Keratinocyte (primary cell): ENCODE measurements at regions not wholly inside any gene's neighbourhood (a gene's known extent, or its start where the extent isn't known, plus 50 kb on each side); places are given as distances from the start of the nearest gene placed in this dataset.

Experiments used
- DNase-seq: peaks from one replicate; pipeline ENCODE4 v3.0.0-alpha.2; 2011; ENCODE audit warnings: low read depth, missing footprints, low spot score
- FAIRE-seq: peaks from 2 replicates; lab custom pipeline; 2011; peaks lifted over from hg19 to GRCh38; lab: Jason Lieb, UNC
- H2AFZ ChIP-seq: 2 replicates; pipeline ENCODE4 v1.6.0; 2012; ENCODE audit warnings: low read length, control low read depth, inconsistent platforms; ENCODE audit not compliant: control insufficient read depth
- H3K27ac ChIP-seq: 2 replicates; pipeline ENCODE4 v1.5.1; 2011; ENCODE audit warnings: low read length; ENCODE audit not compliant: control insufficient read depth, insufficient read depth
- H3K27me3 ChIP-seq: 3 replicates; pipeline ENCODE4 v1.6.0; 2011; ENCODE audit warnings: low read length; ENCODE audit not compliant: control insufficient read depth, insufficient read depth; ENCODE audit errors: extremely low read depth
- H3K36me3 ChIP-seq, 2 experiments: 2 replicates in 1 of 2; 3 replicates in 1 of 2; pipeline ENCODE4 v1.5.1; 2011; ENCODE audit warnings: low read length in 2 of 2, mild to moderate bottlenecking in 1 of 2; ENCODE audit not compliant: control insufficient read depth in 2 of 2, insufficient read depth in 2 of 2; ENCODE audit errors: extremely low read depth in 1 of 2
- H3K4me1 ChIP-seq: 3 replicates; pipeline ENCODE4 v1.5.1; 2011; ENCODE audit warnings: low read length; ENCODE audit not compliant: control insufficient read depth, insufficient read depth; ENCODE audit errors: extremely low read depth
- H3K4me2 ChIP-seq: 3 replicates; pipeline ENCODE4 v1.6.0; 2011; ENCODE audit warnings: low read depth, low read length; ENCODE audit not compliant: control insufficient read depth, insufficient read depth; ENCODE audit errors: extremely low read depth
- H3K4me3 ChIP-seq, 3 experiments: fragments of 200-600 bp in 1 of 3; sonication (generic) in 1 of 3; 2 replicates in 2 of 3; 3 replicates in 1 of 3; pipeline ENCODE4 v1.5.1; 2011 to 2016; ENCODE audit warnings: low read length in 3 of 3, mild to moderate bottlenecking in 3 of 3, control low read depth in 2 of 3, inconsistent platforms in 1 of 3, low read depth in 1 of 3, mixed read lengths in 1 of 3, mixed run types in 1 of 3, moderate library complexity in 1 of 3; ENCODE audit not compliant: control insufficient read depth in 2 of 3, insufficient read depth in 2 of 3; ENCODE audit errors: extremely low read depth in 1 of 3
- H3K79me2 ChIP-seq: 2 replicates; pipeline ENCODE4 v1.6.0; 2012; ENCODE audit warnings: low read length; ENCODE audit not compliant: control insufficient read depth, insufficient read depth
- H3K9ac ChIP-seq: 3 replicates; pipeline ENCODE4 v1.6.0; 2011; ENCODE audit warnings: low read length; ENCODE audit not compliant: control insufficient read depth, insufficient read depth; ENCODE audit errors: extremely low read depth
- H3K9me1 ChIP-seq: 3 replicates; pipeline ENCODE4 v1.6.0; 2011; ENCODE audit warnings: low read length; ENCODE audit not compliant: control insufficient read depth, insufficient read depth; ENCODE audit errors: extremely low read depth
- H3K9me3 ChIP-seq: 2 replicates; pipeline ENCODE4 v1.5.1; 2012; ENCODE audit warnings: low read depth, low read length; ENCODE audit not compliant: control insufficient read depth
- H4K20me1 ChIP-seq: 3 replicates; pipeline ENCODE4 v1.6.0; 2011; ENCODE audit warnings: low read length; ENCODE audit not compliant: control insufficient read depth, insufficient read depth; ENCODE audit errors: extremely low read depth
- EZH2 ChIP-seq: IDR thresholded peaks from one replicate; pipeline ENCODE4 v1.6.1; 2012; ENCODE audit warnings: inconsistent platforms, mild to moderate bottlenecking, low read length, moderate library complexity
- dilution Hi-C: fragments of 300-500 bp; cut with MboI; formaldehyde crosslinking; loops from one replicate; pipeline ENCODE4 v1.7.0; 2020; ENCODE audit warnings: low sequenced_read_pairs; ENCODE audit not compliant: extremely low pct_ligation_motif_present
- TF ChIP-seq, protein P1 (sequence below), 3 experiments: IDR thresholded peaks in 1 of 3; conservative IDR thresholded peaks in 1 of 3; optimal IDR thresholded peaks in 1 of 3; 2 replicates in 2 of 3; 3 replicates in 1 of 3; pipeline versions ENCODE3 to v1.5.1; 2011; ENCODE audit warnings: low read length in 3 of 3, mild to moderate bottlenecking in 3 of 3, moderate library complexity in 2 of 3, control low read depth in 1 of 3, inconsistent platforms in 1 of 3; ENCODE audit not compliant: insufficient read depth in 2 of 3; ENCODE audit errors: extremely low read depth in 1 of 3

DNA sequence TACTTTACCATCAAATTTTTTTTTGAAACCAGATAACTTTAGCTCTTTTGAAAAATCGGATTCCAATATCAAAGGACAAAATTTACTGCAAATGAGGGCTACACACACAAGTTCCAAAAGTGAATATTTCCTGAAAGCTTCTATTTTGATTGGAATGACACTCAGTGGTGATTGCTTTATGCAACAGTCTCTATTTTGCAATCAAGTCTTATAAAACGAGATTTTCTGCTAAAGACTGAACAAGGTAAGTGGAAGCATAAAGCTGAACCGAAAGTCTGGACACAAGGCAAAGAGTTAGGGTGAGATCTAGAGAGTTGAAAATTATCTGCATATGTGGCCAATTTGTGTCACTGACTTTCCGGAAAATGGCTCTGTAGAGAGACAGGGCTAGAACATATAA is 145.0 kb upstream of the OSR1 start:
- Histone ChIP-seq H3K9ac (no peak overlapping the region), H3K27ac (no peak overlapping the region), H3K9me3 (no peaks in the 10 kb centered on the region), H3K9me1 (no peaks in the 10 kb centered on the region), H3K4me2 (no peak overlapping the region), H3K4me3 (no peak overlapping the region), H4K20me1 (no peaks in the 10 kb centered on the region), H3K36me3 (no peaks in the 10 kb centered on the region), H3K79me2 (no peaks in the 10 kb centered on the region), H3K4me1 (no peaks in the 10 kb centered on the region), H2AFZ (no peak overlapping the region), H3K27me3 (no peaks in the 10 kb centered on the region)
- no peak for TF ChIP-seq EZH2
- TF ChIP-seq, protein P1, sequence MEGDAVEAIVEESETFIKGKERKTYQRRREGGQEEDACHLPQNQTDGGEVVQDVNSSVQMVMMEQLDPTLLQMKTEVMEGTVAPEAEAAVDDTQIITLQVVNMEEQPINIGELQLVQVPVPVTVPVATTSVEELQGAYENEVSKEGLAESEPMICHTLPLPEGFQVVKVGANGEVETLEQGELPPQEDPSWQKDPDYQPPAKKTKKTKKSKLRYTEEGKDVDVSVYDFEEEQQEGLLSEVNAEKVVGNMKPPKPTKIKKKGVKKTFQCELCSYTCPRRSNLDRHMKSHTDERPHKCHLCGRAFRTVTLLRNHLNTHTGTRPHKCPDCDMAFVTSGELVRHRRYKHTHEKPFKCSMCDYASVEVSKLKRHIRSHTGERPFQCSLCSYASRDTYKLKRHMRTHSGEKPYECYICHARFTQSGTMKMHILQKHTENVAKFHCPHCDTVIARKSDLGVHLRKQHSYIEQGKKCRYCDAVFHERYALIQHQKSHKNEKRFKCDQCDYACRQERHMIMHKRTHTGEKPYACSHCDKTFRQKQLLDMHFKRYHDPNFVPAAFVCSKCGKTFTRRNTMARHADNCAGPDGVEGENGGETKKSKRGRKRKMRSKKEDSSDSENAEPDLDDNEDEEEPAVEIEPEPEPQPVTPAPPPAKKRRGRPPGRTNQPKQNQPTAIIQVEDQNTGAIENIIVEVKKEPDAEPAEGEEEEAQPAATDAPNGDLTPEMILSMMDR (optimal IDR thresholded peaks at IDR 0.05 in 1 of 3, IDR thresholded peaks at IDR 0.05 in 1 of 3, conservative IDR thresholded peaks at IDR 0.05 in 1 of 3; ENCODE audit: extremely low read depth in 1 of 3, insufficient read depth in 2 of 3, low read length in 3 of 3), result no peak
- FAIRE-seq, result no peak
- dilution Hi-C loops, result no loop called here
- DNase-seq, result no peak

DNA sequence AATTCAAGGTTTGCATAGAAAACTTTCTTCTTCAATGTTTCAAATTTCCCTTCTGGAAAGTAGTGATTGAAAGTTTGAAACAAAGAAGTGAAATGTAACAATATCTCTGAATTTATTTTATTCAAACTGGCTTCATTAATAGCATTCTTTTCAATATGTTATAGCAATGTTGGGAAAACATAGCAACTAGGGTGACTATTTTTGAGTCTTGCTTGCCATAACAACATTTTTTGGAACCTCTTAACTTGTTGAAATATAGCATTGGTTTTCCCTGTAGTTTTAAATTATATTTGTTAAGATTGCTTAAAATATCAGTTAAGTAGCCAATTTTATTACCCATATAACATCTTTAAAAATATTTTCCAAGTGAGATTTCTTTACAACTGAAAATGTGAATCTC is 141.7 kb upstream of the OSR1 start:
- no peaks in the 10 kb centered on the region for H3K4me1 ChIP-seq
- no peaks in the 10 kb centered on the region for H3K9me3 ChIP-seq
- no peaks in the 10 kb centered on the region for H3K9me1 ChIP-seq
- no peak for TF ChIP-seq EZH2
- TF ChIP-seq, protein P1 (optimal IDR thresholded peaks at IDR 0.05 in 1 of 3, IDR thresholded peaks at IDR 0.05 in 1 of 3, conservative IDR thresholded peaks at IDR 0.05 in 1 of 3; ENCODE audit: extremely low read depth in 1 of 3, insufficient read depth in 2 of 3, low read length in 3 of 3), result no peak
- dilution Hi-C loops, result no loop called here
- no peaks in the 10 kb centered on the region for H3K27me3 ChIP-seq
- H3K36me3 ChIP-seq, result no peaks in the 10 kb centered on the region
- H3K27ac ChIP-seq, result no peak overlapping the region
- FAIRE-seq (no peak), DNase-seq (no peak)
- H3K4me2 ChIP-seq, result no peak overlapping the region
- H3K79me2 ChIP-seq, result no peaks in the 10 kb centered on the region
- no peak overlapping the region for H3K4me3 ChIP-seq
- no peaks in the 10 kb centered on the region for H4K20me1 ChIP-seq
- no peak overlapping the region for H2AFZ ChIP-seq
- H3K9ac ChIP-seq, result no peak overlapping the region
